AG04450 (cell line): ENCODE measurements at regions not wholly inside any gene's neighbourhood (a gene's known extent, or its start where the extent isn't known, plus 50 kb on each side); places are given as distances from the start of the nearest gene placed in this dataset.

Experiments used
- CTCF ChIA-PET: fragments of 300-600, 350-600 bp; formaldehyde crosslinking; extraction: SDS; loops from one replicate; lab custom pipeline; 2022; ENCODE audit warnings: antibody characterized with exemption, inconsistent platforms; lab: Charles Lee
- POLR2A ChIA-PET: fragments of 350-600 bp; formaldehyde crosslinking; extraction: SDS; loops from one replicate; lab custom pipeline; 2021; ENCODE audit warnings: antibody characterized with exemption, inconsistent platforms; lab: Yijun Ruan, JAX
- DNase-seq: peaks from one replicate; pipeline ENCODE4 v3.0.0-alpha.2; 2011; ENCODE audit warnings: low read depth, low spot score
- H3K27ac ChIP-seq: one replicate; pipeline ENCODE4 v1.5.1; 2012; ENCODE audit warnings: low read depth, low read length, control low read depth
- H3K27me3 ChIP-seq: one replicate; pipeline ENCODE4 v1.6.0; 2012; ENCODE audit warnings: low read length; ENCODE audit not compliant: control insufficient read depth, insufficient read depth
- H3K4me3 ChIP-seq: 2 replicates; pipeline ENCODE4 v1.5.1; 2011; ENCODE audit warnings: mild to moderate bottlenecking, low read depth, low read length, control low read depth
- H3K9me3 ChIP-seq: 2 replicates; pipeline ENCODE4 v1.5.1; 2012; ENCODE audit warnings: low read length; ENCODE audit not compliant: control insufficient read depth, insufficient read depth
- CTCF ChIP-seq: IDR thresholded peaks from 2 replicates; pipeline ENCODE4 v1.5.1; 2011; ENCODE audit warnings: low read depth, low read length, control low read depth, inconsistent platforms

GRCh38 chr2:58970365-58970764 is 729.2 kb upstream of the FANCL start:
- Histone ChIP-seq H3K27me3 (no peaks in the 10 kb centered on the region), H3K4me3 (no peak overlapping the region), H3K9me3 (no peaks in the 10 kb centered on the region), H3K27ac (no peak overlapping the region)
- TF ChIP-seq CTCF, result no peak
- DNase-seq, result no peak
- POLR2A ChIA-PET, result no interaction called here
- CTCF ChIA-PET, result no interaction called here

- TF ChIP-seq CTCF, result no peak
- no peak overlapping the region for H3K27ac ChIP-seq
- H3K9me3 ChIP-seq, result no peaks in the 10 kb centered on the region
- no peak overlapping the region for H3K4me3 ChIP-seq
- DNase-seq, result no peak
- ChIA-PET CTCF (interaction anchor here (0.7 to 0.9 kb wide), 2 partner anchors 1628 to 1706 kb away, joined by 4 read pairs; no protein-coding TSS in a partner anchor), POLR2A (no interaction called here)
- H3K27me3 ChIP-seq, result no peaks in the 10 kb centered on the region
Measured at GRCh38 chr2:58968885-58969284, 727.8 kb upstream of the FANCL start.

GRCh38 chr2:58967736-58968135 is 726.6 kb upstream of the FANCL start:
- CTCF ChIA-PET, result no interaction called here
- Histone ChIP-seq H3K27ac (no peak overlapping the region), H3K9me3 (no peaks in the 10 kb centered on the region), H3K4me3 (no peak overlapping the region), H3K27me3 (no peaks in the 10 kb centered on the region)
- DNase-seq, result no peak
- POLR2A ChIA-PET, result no interaction called here
- no peak for TF ChIP-seq CTCF

- Histone ChIP-seq H3K27me3 (no peaks in the 10 kb centered on the region), H3K27ac (no peak overlapping the region), H3K4me3 (no peak overlapping the region), H3K9me3 (no peaks in the 10 kb centered on the region)
- TF ChIP-seq CTCF, result no peak
- no peak for DNase-seq
- ChIA-PET CTCF (no interaction called here), POLR2A (no interaction called here)
Measured at GRCh38 chr2:58965602-58966001, 724.5 kb upstream of the FANCL start.

- POLR2A ChIA-PET, result no interaction called here
- no peak for TF ChIP-seq CTCF
- no peak overlapping the region for H3K27ac ChIP-seq
- no peak overlapping the region for H3K4me3 ChIP-seq
- CTCF ChIA-PET, result no interaction called here
- H3K27me3 ChIP-seq, result peaks cover 3% of the 10 kb centered on the region
- DNase-seq, result no peak
- H3K9me3 ChIP-seq, result no peaks in the 10 kb centered on the region
Measured at GRCh38 chr2:58959996-58960395, 718.9 kb upstream of the FANCL start.
